ENCODE measurements at regions not wholly inside any gene's neighbourhood (a gene's known extent, or its start where the extent isn't known, plus 50 kb on each side); places are given as distances from the start of the nearest gene placed in this dataset.

- in situ Hi-C loops (cut with MboI; ENCODE audit: low sequenced_read_pairs) = no loop called here
- Histone ChIP-seq H2AK9ac (replicated peaks; ENCODE audit: low read depth, low read length, poor library complexity) (no peak overlapping the region), H4K5ac (ENCODE audit: low read depth, low read length) (no peak overlapping the region), H3K4me3 (ENCODE audit: insufficient read depth, low read depth, low read length) (no peak overlapping the region), H3K56ac (ENCODE audit: extremely low read depth, insufficient read depth, low read length) (no peak overlapping the region), H3K79me1 (ENCODE audit: low read depth in 1 of 2, low read length in 2 of 2) (no peaks in the 10 kb centered on the region), H3K18ac (ENCODE audit: low read depth, low read length) (no peak overlapping the region), H3K4ac (ENCODE audit: low read depth, low read length) (no peak overlapping the region), H3K9me1 (ENCODE audit: insufficient read depth, low read length) (no peaks in the 10 kb centered on the region), H4K20me1 (ENCODE audit: insufficient read depth, low read length) (no peaks in the 10 kb centered on the region), H2AK5ac (ENCODE audit: low read depth, low read length) (no peak overlapping the region), H3K9ac (ENCODE audit: low read depth, low read length) (no peak overlapping the region), H2AFZ (replicated peaks; ENCODE audit: low read length, poor library complexity) (no peak overlapping the region), H4K91ac (ENCODE audit: insufficient read depth, low read depth, low read length) (no peak overlapping the region), H2BK5ac (ENCODE audit: low read depth, low read length, poor library complexity, severe bottlenecking) (no peak overlapping the region), H2BK120ac (ENCODE audit: low read depth, low read length) (no peak overlapping the region), H3K36me3 (ENCODE audit: control insufficient read depth, insufficient read depth, low read length) (no peaks in the 10 kb centered on the region), H3K27me3 (ENCODE audit: control insufficient read depth, insufficient read depth, low read length) (peaks cover 1% of the 10 kb centered on the region; the same call in 1 of the 2 replicates), H2BK15ac (ENCODE audit: low read depth, low read length) (no peak overlapping the region), H3K4me2 (ENCODE audit: low read depth, low read length) (no peak overlapping the region), H3K27ac (ENCODE audit: insufficient read depth, low read length) (no peak overlapping the region), H2BK20ac (ENCODE audit: low read depth, low read length) (no peak overlapping the region), H4K8ac (ENCODE audit: low read depth in 2 of 2, low read length in 2 of 2) (no peak overlapping the region), H3K23ac (ENCODE audit: low read depth, low read length) (no peak overlapping the region), H3K4me1 (ENCODE audit: control insufficient read depth, insufficient read depth, low read length) (peaks cover 3% of the 10 kb centered on the region; the same call in 1 of the 2 replicates), H3K14ac (replicated peaks; ENCODE audit: low read depth, low read length) (no peak overlapping the region), H3K9me3 (ENCODE audit: control insufficient read depth, insufficient read depth, low read length) (peaks cover 4% of the 10 kb centered on the region; the same call in 1 of the 2 replicates)
- WGBS, 2 experiments (ENCODE audit: extremely low coverage in 2 of 2, insufficient read length in 1 of 2) = 20% methylated on average over 1 of the region's 5 CpGs; no CpG with 5 or more reads in 1 of the 2 experiments
- ChIA-PET CTCF (no interaction called here), POLR2A (ENCODE audit: unreplicated experiment) (no interaction called here)
- DNase-seq (no peak), ATAC-seq (ENCODE audit: low read depth) (no peak)
- TF ChIP-seq MXI1 (IDR thresholded peaks at IDR 0.05; ENCODE audit: borderline replicate concordance, low read depth, low read length) = no peak
- TF ChIP-seq MAZ (IDR thresholded peaks at IDR 0.05; ENCODE audit: borderline replicate concordance, low read depth, low read length) = no peak
- no peak for TF ChIP-seq CTCF (conservative IDR thresholded peaks at IDR 0.05; ENCODE audit: low read depth, low read length)
- TF ChIP-seq RFX5 (IDR thresholded peaks at IDR 0.05; ENCODE audit: low read depth, low read length) = no peak
- no peak for TF ChIP-seq RAD21 (IDR thresholded peaks at IDR 0.05; ENCODE audit: low read length)
- TF ChIP-seq CEBPB (IDR thresholded peaks at IDR 0.05; ENCODE audit: low read depth, low read length) = no peak
- TF ChIP-seq ELK1 (IDR thresholded peaks at IDR 0.05; ENCODE audit: borderline replicate concordance, low read depth, low read length) = no peak
- no peak for TF ChIP-seq NFE2L2 (IDR thresholded peaks at IDR 0.05; ENCODE audit: low read depth, low read length)
- TF ChIP-seq USF2 (IDR thresholded peaks at IDR 0.05; ENCODE audit: low read depth, low read length) = no peak
- TF ChIP-seq POLR2A (IDR thresholded peaks at IDR 0.05; ENCODE audit: low read depth, low read length) = no peak
- no peak for TF ChIP-seq RCOR1 (IDR thresholded peaks at IDR 0.05; ENCODE audit: insufficient replicate concordance, low read length)
- TF ChIP-seq BHLHE40 (IDR thresholded peaks at IDR 0.05; ENCODE audit: low read depth, low read length) = no peak
- no peak for TF ChIP-seq FOS (IDR thresholded peaks at IDR 0.05; ENCODE audit: low read depth, low read length)
- TF ChIP-seq CHD1 (IDR thresholded peaks at IDR 0.05; ENCODE audit: low read depth, low read length) = no peak
- no peak for TF ChIP-seq SMC3 (IDR thresholded peaks at IDR 0.05; ENCODE audit: low read depth, low read length)
- TF ChIP-seq MAFK (IDR thresholded peaks at IDR 0.05; ENCODE audit: low read depth, low read length) = no peak
- dilution Hi-C loops (cut with HindIII; ENCODE audit: low sequenced_read_pairs, unreplicated experiment) = no loop called here
- no TSS peak for BruUV-seq (replicated peaks)
- intact Hi-C loops (cut with micrococcal nuclease) = no loop called here
These were observed 594.7 kb downstream of the FGF9 start for GRCh38 chr13:22265563-22265962.
